ENCODE measurements at regions not wholly inside any gene's neighbourhood (a gene's known extent, or its start where the extent isn't known, plus 50 kb on each side); places are given as distances from the start of the nearest gene placed in this dataset.

DNA sequence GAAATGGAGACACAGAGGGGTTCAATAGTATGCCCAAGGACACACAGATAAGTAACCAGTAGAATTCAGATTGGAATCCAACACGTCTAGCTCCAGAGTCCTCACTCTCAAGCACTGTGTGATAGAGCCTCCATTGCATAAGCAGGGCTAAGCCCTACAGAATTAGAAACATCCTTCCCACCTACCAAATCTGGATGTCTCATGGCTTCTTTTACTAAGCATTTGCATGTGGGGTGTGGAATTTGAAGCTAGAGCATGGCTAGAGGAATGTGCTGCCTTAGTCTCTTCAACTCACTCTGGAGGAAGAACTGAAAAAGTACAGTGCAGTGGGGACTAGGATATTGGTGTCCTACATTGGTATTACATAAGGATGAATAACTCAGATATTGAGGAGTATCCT lies 119.4 kb downstream of the MFAP3L start:
- Histone ChIP-seq H3K4me3 (no peak overlapping the region), H3K27me3 (no peaks in the 10 kb centered on the region), H3K36me3 (no peaks in the 10 kb centered on the region), H3K9me3 (no peaks in the 10 kb centered on the region), H3K27ac (no peak overlapping the region), H3K4me1 (no peaks in the 10 kb centered on the region)
- WGBS = 81% methylated on average over 1 of the region's 1 CpG
- TF ChIP-seq EP300 (IDR thresholded peaks at IDR 0.05) = no peak
- no peak for TF ChIP-seq POLR2A (IDR thresholded peaks at IDR 0.05)
- no peak for TF ChIP-seq POLR2AphosphoS5 (IDR thresholded peaks at IDR 0.05)
- no peak for TF ChIP-seq CTCF (IDR thresholded peaks at IDR 0.05)
- DNase-seq (ENCODE audit: low spot score in 2 of 2) = no peak

GRCh38 chr4:169906104-169906503 lies 120.1 kb downstream of the MFAP3L start:
- no peaks in the 10 kb centered on the region for H3K4me1 ChIP-seq
- DNase-seq (ENCODE audit: low spot score in 2 of 2) = no peak
- 53% methylated on average over 2 of the region's 2 CpGs for WGBS
- H3K4me3 ChIP-seq = no peak overlapping the region
- TF ChIP-seq POLR2AphosphoS5 (IDR thresholded peaks at IDR 0.05) (no peak), CTCF (IDR thresholded peaks at IDR 0.05) (no peak), POLR2A (IDR thresholded peaks at IDR 0.05) (no peak), EP300 (IDR thresholded peaks at IDR 0.05) (no peak)
- no peak overlapping the region for H3K27ac ChIP-seq
- H3K27me3 ChIP-seq = no peaks in the 10 kb centered on the region
- H3K36me3 ChIP-seq = no peaks in the 10 kb centered on the region
- no peaks in the 10 kb centered on the region for H3K9me3 ChIP-seq

DNA sequence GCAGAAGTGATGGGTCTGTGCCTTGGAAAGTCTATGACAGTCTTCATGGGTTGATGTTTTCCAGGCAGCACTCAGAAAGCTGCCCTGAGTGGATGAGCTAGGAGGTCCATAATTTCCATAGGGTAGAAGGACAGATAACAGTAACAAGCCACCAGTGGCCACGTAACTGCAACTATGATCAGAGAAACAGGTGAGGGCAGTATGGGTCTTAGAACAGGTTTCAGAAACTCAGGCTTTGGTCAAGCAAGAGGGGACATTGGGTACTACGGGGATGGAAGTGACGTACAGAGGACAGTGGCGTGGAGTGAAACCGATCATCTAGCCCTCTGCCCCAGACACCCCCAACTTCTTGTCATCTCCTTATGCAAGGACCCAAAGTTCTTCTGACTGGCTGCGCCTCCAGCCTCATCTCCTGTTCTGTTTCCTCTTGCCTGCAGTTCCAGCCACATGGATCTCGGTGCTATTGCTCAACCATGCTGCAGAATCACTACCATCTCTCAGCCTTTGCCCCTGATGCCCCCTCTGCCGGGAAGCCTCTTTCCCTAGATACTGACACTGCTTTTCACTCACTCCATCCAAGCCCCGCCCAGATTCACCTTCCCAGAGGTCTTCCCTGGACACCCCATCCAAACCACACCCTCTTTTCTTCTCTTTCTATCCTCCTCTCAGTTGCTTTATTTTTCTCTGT lies 123.4 kb downstream of the MFAP3L start:
- DNase-seq (ENCODE audit: low spot score in 2 of 2) = no peak
- no peaks in the 10 kb centered on the region for H3K9me3 ChIP-seq
- whole genome bisulfite sequencing = 84% methylated on average over 9 of the region's 9 CpGs
- H3K4me1 ChIP-seq = no peaks in the 10 kb centered on the region
- H3K27me3 ChIP-seq = no peaks in the 10 kb centered on the region
- TF ChIP-seq EP300 (IDR thresholded peaks at IDR 0.05) (no peak), CTCF (IDR thresholded peaks at IDR 0.05) (no peak), POLR2A (IDR thresholded peaks at IDR 0.05) (no peak), POLR2AphosphoS5 (IDR thresholded peaks at IDR 0.05) (no peak)
- H3K27ac ChIP-seq = no peak overlapping the region
- H3K4me3 ChIP-seq = no peak overlapping the region
- H3K36me3 ChIP-seq = no peaks in the 10 kb centered on the region

DNA sequence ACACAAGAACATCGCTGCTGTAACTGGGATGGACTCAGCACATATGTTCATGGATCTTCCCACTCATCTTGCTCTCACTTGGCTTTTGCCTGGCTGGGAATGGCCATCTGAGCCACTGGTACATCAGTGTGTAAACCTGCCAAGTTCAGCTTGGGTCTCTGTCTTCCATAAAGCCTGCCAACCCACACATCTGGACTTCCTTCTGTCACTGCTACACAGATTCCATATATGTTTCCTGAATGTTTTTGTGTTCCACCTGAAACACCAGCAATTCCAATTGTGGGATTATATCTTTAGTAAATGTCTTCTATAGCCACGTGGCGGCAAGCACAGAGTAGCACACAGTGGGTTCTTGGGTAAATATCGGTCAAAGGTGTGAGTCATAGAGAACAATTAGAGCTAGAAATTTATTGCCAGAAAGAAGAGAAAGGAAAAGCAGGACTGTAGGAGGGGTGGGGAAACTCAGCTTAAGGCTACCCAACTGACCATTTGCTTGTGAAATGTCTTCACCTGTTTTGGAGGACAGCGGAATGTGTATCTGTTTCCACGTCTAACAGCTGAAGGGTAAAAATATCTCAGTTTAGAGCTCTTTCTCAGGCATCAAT lies 125.9 kb downstream of the MFAP3L start:
- no peak overlapping the region for H3K27ac ChIP-seq
- DNase-seq (ENCODE audit: low spot score in 2 of 2) = no peak
- H3K4me3 ChIP-seq = no peak overlapping the region
- TF ChIP-seq POLR2A (IDR thresholded peaks at IDR 0.05) (no peak), EP300 (IDR thresholded peaks at IDR 0.05) (no peak), CTCF (IDR thresholded peaks at IDR 0.05) (no peak), POLR2AphosphoS5 (IDR thresholded peaks at IDR 0.05) (no peak)
- 66% methylated on average over 6 of the region's 6 CpGs for WGBS
- no peaks in the 10 kb centered on the region for H3K4me1 ChIP-seq
- no peaks in the 10 kb centered on the region for H3K9me3 ChIP-seq
- H3K27me3 ChIP-seq = no peaks in the 10 kb centered on the region
- no peaks in the 10 kb centered on the region for H3K36me3 ChIP-seq

DNA sequence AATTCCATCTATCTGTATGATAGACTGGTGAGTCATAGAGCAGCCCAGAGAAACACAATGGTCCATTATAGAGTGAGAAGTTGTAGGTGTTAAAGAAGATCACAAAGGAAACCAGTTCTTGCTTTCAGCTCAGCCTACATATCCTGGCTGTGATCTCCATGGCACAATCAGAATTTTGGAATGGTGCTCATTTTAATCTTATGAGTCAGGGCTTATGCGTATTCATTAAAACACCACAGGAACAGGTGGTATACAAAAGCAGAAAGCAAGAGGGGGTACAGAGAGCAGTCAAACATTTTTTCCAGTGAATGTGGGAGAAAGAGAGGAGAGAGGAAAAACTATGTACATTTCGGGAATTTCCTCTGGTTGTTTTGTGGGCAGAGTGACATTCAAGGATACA lies 126.9 kb downstream of the MFAP3L start:
- H3K27me3 ChIP-seq = no peaks in the 10 kb centered on the region
- H3K4me3 ChIP-seq = no peak overlapping the region
- no peaks in the 10 kb centered on the region for H3K9me3 ChIP-seq
- DNase-seq (ENCODE audit: low spot score in 2 of 2) = no peak
- H3K4me1 ChIP-seq = no peaks in the 10 kb centered on the region
- no peaks in the 10 kb centered on the region for H3K36me3 ChIP-seq
- TF ChIP-seq EP300 (IDR thresholded peaks at IDR 0.05) (no peak), POLR2AphosphoS5 (IDR thresholded peaks at IDR 0.05) (no peak), POLR2A (IDR thresholded peaks at IDR 0.05) (no peak), CTCF (IDR thresholded peaks at IDR 0.05) (no peak)
- no peak overlapping the region for H3K27ac ChIP-seq
- 76% methylated on average over 2 of the region's 2 CpGs for WGBS

All from suprapubic skin (tissue), 4 donors.